ENCODE measurements at regions not wholly inside any gene's neighbourhood (a gene's known extent, or its start where the extent isn't known, plus 50 kb on each side); places are given as distances from the start of the nearest gene placed in this dataset.

DNA sequence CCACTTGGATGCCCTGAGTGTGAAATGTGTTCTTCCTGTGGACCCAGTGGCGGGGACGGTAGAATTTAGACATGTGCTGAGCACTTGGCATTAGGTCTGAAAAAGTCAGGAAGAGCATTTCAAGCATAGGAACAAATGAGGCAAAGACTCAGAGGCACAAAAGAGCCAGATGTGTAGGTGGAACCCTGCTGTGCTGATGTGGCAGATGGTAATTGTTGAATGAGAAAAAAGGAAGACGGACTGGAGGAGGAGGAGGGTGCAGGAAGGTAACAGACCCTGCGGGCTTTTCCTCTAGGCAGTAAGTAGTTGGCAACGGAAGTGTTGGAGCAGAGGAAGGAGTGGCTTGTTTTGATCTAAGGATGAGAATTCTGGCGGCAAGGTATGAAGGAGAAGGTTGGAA lies 985.8 kb downstream of the TBC1D22A start:
- Mint-ChIP-seq H3K9me3 (peaks cover 0 to 2% (median 0%) of the 10 kb centered on the region in 3 donors), H3K36me3 (peaks cover 1% of the 10 kb centered on the region), H3K27ac (no peak overlapping the region)

DNA sequence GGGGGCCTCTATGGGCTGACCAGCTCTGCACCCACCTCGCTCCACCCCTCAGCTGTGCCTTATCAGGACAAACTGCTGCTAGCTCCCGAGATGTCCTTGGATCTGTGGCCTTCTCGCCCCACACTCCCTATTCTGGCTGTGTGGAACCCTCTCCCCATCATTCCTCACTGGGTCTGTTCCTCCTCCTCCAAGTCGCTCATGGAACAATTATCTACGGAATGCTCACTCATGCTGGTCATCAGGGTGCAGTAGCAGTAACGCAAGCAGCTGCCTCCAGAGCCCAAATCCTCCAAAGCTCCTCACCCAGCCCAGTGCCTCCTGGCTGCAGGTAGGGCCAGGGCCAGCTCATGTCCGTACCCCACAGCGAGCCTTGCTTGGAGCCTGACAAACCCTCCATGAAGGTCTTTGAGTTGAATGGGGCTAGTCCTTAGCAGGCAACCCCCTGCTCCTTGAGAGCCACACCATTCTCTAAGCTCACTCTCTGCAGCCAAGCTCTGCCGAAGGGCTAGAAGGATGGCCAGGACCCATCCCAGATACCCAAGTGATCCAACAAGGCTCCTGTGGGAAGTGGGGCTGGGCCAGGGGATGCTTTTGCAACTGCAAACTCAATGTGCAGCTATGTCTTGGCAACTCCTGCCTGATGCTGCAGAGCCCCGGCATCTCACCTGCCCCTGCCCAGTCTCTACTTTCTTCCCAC lies 977.8 kb downstream of the TBC1D22A start:
- Mint-ChIP-seq H3K4me3 (no peak overlapping the region), H3K4me1 (no peaks in the 10 kb centered on the region), H3K27ac (no peak overlapping the region), H3K36me3 (no peaks in the 10 kb centered on the region), H3K27me3 (peaks cover 5% of the 10 kb centered on the region), H3K9me3 (no peaks in the 10 kb centered on the region)

More for the DNA sequence above, 985.8 kb downstream of the TBC1D22A start:
- H3K4me1 Mint-ChIP-seq = no peaks in the 10 kb centered on the region
- H3K27me3 Mint-ChIP-seq = peaks cover 3% of the 10 kb centered on the region
- no peak overlapping the region for H3K4me3 Mint-ChIP-seq

DNA sequence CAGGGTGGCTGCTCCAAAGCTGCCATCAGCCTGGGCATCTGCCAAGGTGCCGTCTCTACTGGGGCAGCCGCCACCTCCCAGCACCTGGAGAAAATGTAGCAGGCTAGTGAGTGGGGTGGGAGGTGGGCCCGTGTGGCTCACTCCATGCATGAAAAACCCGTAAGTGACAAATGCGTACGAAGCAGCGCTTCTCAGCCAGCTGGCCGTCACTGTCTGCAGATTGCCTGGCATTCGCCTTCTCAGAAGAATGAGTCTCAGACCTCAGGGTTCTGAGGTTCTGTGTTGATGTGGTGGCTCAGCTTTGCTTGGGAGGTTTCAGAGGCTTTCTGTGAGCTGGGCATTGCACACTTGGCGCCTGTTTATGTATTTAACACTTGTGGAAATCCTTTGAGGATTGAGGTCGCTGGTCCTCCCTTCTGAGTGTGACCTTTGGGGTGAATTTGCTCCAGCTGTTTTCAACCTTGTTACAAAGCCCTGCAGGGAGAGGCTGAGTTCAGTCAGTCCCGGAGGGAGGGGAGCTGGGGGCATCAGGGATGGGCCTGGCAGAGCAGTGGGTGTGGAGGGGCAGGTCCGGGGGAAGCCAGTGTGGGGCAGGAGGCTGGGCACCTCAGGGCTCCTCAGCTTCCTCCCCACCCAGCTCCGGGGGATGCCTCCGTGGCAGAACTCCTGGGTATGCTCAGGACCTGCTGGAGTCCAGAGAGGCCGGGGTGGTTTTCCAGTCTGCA lies 977.0 kb downstream of the TBC1D22A start:
- no peaks in the 10 kb centered on the region for H3K9me3 Mint-ChIP-seq
- H3K36me3 Mint-ChIP-seq = no peaks in the 10 kb centered on the region
- peaks cover 5% of the 10 kb centered on the region for H3K27me3 Mint-ChIP-seq
- H3K27ac Mint-ChIP-seq = no peak overlapping the region
- no peaks in the 10 kb centered on the region for H3K4me1 Mint-ChIP-seq
- H3K4me3 Mint-ChIP-seq = no peak overlapping the region

DNA sequence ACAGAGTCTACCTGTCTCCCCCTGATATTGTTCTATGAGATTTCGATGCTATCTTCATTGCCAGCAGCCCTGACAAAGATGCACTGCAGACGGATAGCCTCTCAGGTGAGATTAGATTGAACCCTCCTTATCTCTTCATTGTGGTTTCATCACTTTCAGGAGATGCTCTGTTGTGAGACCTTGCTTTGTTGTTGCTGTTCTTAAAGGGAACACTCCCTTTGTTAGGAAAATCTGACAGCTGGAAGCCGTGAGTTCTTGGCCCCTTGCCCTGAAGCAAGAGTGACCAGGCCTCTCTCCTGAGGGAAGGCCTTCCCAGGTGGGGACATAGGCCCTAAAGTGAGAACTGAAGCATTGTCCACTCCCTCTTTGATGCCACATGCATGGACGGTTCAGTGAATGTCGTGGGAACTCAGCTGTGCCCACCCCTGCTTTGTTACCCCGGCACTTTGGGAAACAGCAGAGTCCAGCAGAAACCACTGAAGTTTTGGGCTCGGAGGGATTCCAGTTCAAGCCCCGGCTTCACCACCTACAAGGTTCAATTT lies 976.1 kb downstream of the TBC1D22A start:
- Mint-ChIP-seq H3K4me1 (no peaks in the 10 kb centered on the region), H3K4me3 (no peak overlapping the region), H3K27ac (no peak overlapping the region), H3K36me3 (no peaks in the 10 kb centered on the region), H3K9me3 (no peaks in the 10 kb centered on the region), H3K27me3 (peaks cover 2% of the 10 kb centered on the region)

DNA sequence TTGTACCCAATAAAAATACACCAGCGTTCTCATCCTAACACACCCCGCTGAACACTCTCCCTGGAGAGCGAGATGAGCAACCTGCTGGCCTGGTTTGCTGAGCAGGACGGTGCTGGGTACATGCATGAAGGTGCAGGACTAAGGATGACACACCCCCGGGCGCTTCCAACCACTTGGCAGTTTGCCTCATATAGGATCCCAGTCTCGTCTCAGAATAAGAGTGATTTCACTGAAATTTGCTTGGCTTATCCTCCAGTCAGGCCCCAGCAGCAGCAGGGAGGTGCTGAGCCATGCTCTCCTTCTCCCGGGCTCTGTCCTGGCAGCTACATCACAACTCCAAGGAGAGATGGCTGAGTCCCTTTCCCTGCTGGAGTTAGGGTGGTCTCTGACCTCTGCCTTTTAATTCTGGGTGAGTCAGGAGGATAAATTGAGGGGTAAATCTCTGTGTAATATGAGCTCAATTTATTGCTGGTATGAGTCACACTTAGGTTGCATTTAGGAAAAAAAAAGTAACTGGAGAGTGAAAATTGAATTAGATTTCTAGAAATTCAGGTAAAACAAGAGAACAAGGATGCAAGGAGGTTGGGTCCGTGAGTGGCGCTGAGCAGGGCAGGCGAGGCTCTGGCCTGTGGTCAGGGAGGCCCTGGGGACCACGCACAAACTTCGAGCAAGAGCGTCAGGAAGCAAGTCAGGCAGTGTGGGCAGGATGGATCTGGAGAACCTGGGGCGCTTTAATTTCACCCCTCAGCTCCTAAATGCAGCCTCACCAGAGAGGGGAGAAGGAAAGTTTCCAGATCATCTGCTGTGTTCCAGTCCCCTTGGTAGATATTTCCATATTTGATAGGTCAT lies 974.0 kb downstream of the TBC1D22A start:
- Mint-ChIP-seq H3K4me1 (no peaks in the 10 kb centered on the region), H3K36me3 (no peaks in the 10 kb centered on the region), H3K27me3 (no peaks in the 10 kb centered on the region), H3K27ac (no peak overlapping the region), H3K4me3 (no peak overlapping the region), H3K9me3 (peaks cover 2 to 7% (median 4%) of the 10 kb centered on the region in 3 donors)

DNA sequence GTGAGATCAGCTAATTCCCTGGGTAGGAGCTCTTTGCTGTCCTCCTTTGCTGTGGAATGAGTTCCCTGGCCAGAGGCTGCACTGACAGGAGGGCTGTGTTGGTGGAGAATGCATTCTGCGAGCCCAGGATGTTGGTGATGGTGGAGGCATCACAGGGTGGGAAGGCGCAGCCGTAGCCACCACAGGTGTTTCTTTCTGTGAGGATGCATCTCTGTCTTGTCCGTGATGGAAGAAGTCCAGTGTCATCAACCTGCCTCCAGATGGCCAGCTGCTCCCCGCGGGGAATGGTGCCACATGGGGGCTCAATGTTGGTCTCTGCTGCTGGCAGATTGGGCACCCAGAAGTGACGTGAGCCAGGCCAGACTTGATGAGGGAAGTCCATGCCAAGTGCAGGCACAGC lies 972.1 kb downstream of the TBC1D22A start:
- H3K27ac Mint-ChIP-seq = no peak overlapping the region
- H3K9me3 Mint-ChIP-seq = peaks cover 5 to 16% (median 8%) of the 10 kb centered on the region in 3 donors
- no peaks in the 10 kb centered on the region for H3K27me3 Mint-ChIP-seq
- H3K4me3 Mint-ChIP-seq = no peak overlapping the region
- H3K36me3 Mint-ChIP-seq = no peaks in the 10 kb centered on the region
- no peaks in the 10 kb centered on the region for H3K4me1 Mint-ChIP-seq

DNA sequence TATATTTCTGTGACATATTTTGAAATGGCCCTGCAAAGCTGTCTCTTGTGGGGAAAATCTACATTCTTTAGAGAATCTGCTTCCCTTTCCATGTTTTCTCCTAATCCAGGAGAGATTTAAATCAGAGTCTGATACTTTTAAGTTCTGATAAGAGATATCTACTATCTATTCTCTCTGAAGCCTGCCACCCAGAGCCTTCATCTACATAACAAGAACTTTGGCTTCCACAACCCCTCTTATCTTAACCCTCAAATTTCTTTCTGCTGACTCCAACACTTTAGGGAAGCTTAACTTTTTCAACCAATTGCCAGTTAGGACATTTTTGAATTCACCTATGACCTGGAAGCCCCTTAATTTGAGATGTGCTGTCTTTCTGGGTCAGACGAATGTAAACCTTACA lies 965.2 kb downstream of the TBC1D22A start:
- H3K4me1 Mint-ChIP-seq = no peaks in the 10 kb centered on the region
- no peaks in the 10 kb centered on the region for H3K36me3 Mint-ChIP-seq
- H3K27me3 Mint-ChIP-seq = peaks cover 3% of the 10 kb centered on the region
- peaks cover 6 to 20% (median 10%) of the 10 kb centered on the region in 3 donors for H3K9me3 Mint-ChIP-seq
- H3K27ac Mint-ChIP-seq = no peak overlapping the region
- no peak overlapping the region for H3K4me3 Mint-ChIP-seq

DNA sequence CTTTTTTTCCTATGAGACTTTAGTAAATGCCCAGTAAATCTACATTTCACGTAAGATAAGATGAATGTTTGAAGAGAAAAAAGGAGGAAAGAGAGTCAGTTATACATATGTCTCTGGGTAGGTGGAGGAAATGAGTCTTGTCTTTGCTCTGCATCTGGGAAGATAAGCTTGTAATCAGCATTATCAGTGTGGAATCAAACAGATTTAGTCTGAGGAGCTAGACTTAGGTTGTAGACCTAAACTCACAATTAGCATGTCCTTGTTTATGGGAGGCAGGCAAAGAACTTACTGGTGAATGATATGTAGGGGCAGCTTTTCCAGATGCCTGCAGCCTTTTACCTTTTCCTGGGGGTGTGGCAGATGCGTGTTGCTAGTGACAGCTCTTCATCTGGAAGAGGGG lies 962.3 kb downstream of the TBC1D22A start:
- peaks cover 3% of the 10 kb centered on the region for H3K27me3 Mint-ChIP-seq
- H3K4me3 Mint-ChIP-seq = no peak overlapping the region
- no peaks in the 10 kb centered on the region for H3K4me1 Mint-ChIP-seq
- H3K27ac Mint-ChIP-seq = no peak overlapping the region
- H3K9me3 Mint-ChIP-seq = peaks cover 2 to 5% (median 4%) of the 10 kb centered on the region in 3 donors
- H3K36me3 Mint-ChIP-seq = no peaks in the 10 kb centered on the region

DNA sequence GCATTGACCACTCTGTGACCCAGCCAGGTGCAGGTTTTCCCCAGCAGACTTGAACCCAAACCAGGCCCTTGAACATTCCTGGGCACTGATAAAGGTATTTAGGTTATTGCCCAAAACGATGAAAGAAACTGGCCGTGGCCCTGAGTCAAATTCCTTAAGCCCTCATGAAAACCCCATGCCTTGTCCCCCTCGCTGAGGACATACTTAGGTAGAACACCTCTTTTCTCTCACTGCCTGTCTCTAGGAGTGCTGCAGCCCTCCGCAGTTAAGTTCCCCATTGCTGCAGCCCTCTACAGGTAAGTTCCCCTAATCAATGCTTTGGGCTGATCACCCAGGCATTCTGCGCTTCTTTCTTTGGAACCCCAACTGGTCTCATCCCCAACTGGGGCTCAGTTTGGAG lies 961.6 kb downstream of the TBC1D22A start:
- Mint-ChIP-seq H3K27me3 (peaks cover 3% of the 10 kb centered on the region), H3K36me3 (no peaks in the 10 kb centered on the region), H3K4me3 (no peak overlapping the region), H3K9me3 (peaks cover 0 to 4% (median 2%) of the 10 kb centered on the region in 3 donors), H3K4me1 (no peaks in the 10 kb centered on the region), H3K27ac (no peak overlapping the region)

DNA sequence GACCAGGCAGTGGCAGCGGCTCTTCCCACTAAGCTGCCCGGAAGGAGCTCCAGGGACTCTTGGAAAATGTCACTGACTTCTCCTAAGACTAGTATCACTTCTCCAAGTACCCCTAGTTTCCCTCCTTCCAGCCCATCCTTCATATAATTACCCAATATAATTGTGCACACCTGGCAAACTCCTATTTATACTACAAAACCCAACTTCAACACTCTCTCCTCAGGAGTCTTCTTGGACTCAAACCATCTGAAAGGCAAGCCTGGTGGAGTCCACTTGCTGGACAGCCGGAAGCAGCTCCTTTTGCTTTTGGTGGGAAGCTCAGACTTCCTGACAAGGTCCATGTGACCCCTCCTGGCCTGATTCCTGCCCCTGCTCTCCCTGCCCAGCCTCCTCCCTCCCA lies 955.9 kb downstream of the TBC1D22A start:
- H3K27ac Mint-ChIP-seq = no peak overlapping the region
- peaks cover 3% of the 10 kb centered on the region for H3K36me3 Mint-ChIP-seq
- H3K9me3 Mint-ChIP-seq = peaks cover 0 to 4% (median 2%) of the 10 kb centered on the region in 3 donors
- H3K4me3 Mint-ChIP-seq = no peak overlapping the region
- H3K4me1 Mint-ChIP-seq = no peaks in the 10 kb centered on the region
- H3K27me3 Mint-ChIP-seq = peaks cover 3% of the 10 kb centered on the region

DNA sequence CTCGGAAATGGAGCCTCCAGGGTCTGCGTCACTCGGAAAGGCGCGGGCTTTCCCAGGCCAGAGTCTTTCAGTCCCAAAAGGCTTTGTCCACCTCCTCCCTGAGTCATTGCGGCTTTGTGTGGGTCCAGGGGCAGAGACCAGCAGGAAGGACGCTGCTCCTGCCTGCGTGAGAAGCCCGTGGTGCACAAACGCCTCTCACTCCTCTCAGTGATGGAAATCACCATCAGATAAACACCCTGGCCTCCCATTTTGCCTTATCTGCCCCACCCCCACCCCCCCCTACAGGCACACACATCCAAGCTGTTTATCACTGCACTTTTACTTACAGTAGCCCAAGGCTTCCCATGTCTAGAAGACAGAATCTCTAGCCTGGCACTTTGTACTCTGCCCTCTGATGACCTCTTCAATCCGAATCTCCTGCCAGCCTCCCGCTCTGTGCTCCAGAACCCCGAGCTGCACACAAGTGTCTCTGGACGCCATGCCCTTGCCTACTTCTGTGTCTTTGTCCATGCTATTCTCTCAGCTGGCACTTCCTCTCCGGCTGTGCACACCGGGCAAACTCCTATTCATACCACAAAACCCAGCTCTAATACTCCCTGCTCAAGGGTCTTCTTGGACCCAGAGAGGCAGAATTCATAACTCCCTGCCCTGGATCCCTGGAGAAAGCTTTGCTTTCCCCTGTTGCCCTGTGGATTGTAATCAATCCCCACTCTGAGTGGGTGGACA lies 954.6 kb downstream of the TBC1D22A start:
- Mint-ChIP-seq H3K4me3 (no peak overlapping the region), H3K36me3 (peaks cover 3% of the 10 kb centered on the region), H3K9me3 (peaks cover 0 to 4% (median 2%) of the 10 kb centered on the region in 3 donors), H3K27ac (no peak overlapping the region), H3K4me1 (no peaks in the 10 kb centered on the region), H3K27me3 (peaks cover 4% of the 10 kb centered on the region)

DNA sequence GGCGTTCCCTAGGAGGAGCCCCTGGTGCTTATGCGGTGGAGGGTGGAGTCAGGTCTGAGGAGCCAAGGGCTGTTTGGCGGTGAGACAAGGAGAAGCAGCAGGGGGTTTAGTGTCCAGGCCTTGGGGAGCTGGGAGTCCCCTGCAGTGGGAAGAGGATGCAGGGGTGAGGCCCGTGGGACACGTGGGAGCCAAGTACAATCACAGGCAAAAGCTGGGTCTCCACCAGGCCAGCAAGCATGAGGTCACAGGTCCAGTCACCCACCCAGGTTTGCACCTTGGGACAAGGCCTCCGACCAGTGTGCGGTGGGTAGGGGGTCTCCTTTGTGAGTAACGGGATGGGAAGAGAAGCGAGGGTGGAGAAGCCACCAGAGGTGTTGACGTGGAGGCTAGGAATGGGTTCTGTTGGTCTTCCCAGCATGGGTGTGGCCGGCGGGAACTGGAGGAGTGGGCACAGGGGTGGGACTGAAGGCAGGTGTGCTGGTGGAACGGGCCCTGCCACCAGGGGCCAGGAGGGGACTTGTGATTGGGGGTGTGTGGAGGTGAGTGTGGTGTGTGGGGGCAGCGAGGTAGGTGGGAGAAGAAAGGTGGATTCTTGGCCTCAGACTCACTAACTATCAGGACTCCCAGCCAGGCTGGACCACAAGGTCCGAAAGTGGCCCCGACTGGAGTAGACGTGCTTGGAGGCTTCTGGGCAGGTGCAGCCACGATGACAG lies 953.6 kb downstream of the TBC1D22A start:
- Mint-ChIP-seq H3K4me3 (no peak overlapping the region), H3K9me3 (peaks cover 0 to 2% (median 2%) of the 10 kb centered on the region in 3 donors), H3K27me3 (peaks cover 4% of the 10 kb centered on the region), H3K27ac (no peak overlapping the region), H3K4me1 (no peaks in the 10 kb centered on the region), H3K36me3 (peaks cover 3% of the 10 kb centered on the region)

DNA sequence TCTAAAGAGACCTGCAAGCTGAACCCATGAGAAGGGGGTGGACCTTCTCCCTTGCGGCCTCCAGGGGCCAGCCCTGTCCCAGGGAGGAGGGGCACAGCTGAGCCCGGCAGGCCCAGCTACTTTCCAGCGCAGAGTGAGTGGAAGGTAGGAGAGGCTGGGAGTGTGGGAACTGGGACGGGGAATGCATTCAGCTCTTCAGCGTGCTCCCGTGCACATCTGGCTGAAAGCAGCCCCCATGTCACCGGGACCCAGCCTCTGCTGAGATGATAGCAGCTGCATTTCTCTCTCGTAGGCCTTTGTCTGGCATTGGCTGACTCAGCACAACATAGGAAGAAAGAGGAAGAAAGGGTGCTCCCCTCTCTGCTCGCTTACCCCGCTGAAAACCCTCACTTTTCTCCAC lies 951.5 kb downstream of the TBC1D22A start:
- Mint-ChIP-seq H3K4me1 (no peaks in the 10 kb centered on the region), H3K36me3 (peaks cover 3% of the 10 kb centered on the region), H3K4me3 (peak overlapping the region in 1 of 4 donors; percentile 28), H3K27me3 (peaks cover 4% of the 10 kb centered on the region), H3K9me3 (peaks cover 0 to 2% (median 2%) of the 10 kb centered on the region in 3 donors), H3K27ac (no peak overlapping the region)

DNA sequence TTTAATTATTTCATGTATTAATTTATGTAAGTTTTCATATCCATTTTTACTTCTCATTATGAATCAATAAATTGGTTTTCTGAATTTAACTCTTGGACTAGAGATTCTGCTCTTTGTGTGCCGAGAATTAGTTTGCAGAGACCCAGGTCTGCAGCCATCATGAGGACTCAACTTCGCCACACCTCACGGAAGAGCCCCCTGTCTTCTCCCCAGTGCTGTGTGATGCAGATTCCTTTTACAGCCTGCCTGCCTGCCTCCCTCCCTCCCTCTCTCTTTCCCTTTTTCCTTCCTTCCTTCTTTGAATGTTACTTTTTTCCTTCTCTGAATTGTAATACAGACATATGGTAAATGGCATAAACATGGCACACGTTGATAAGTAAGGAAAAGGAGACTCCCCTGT lies 947.7 kb downstream of the TBC1D22A start:
- peaks cover 1% of the 10 kb centered on the region for H3K27me3 Mint-ChIP-seq
- H3K27ac Mint-ChIP-seq = no peak overlapping the region
- H3K4me1 Mint-ChIP-seq = no peaks in the 10 kb centered on the region
- H3K4me3 Mint-ChIP-seq = no peak overlapping the region
- peaks cover 0 to 2% (median 0%) of the 10 kb centered on the region in 3 donors for H3K9me3 Mint-ChIP-seq
- H3K36me3 Mint-ChIP-seq = peaks cover 1% of the 10 kb centered on the region
